Neural crest cell (in vitro differentiated cells): ENCODE measurements at regions not wholly inside any gene's neighbourhood (a gene's known extent, or its start where the extent isn't known, plus 50 kb on each side); places are given as distances from the start of the nearest gene placed in this dataset.

Experiments
- DNase-seq: peaks from one replicate; pipeline ENCODE4 v3.0.0; 2021; ENCODE audit warnings: low read depth, mixed read lengths, low spot score
- H3K27ac Mint-ChIP-seq: one replicate; pipeline ENCODE4 v1.8.0; 2021; ENCODE audit warnings: mild to moderate bottlenecking, mixed read lengths; ENCODE audit not compliant: unreplicated experiment
- H3K27me3 Mint-ChIP-seq: 2 replicates; pipeline ENCODE4 v1.8.0; 2021; ENCODE audit warnings: low read depth, mild to moderate bottlenecking, mixed read lengths
- H3K36me3 Mint-ChIP-seq: 2 replicates; pipeline ENCODE4 v1.8.0; 2021; ENCODE audit warnings: low read depth, mild to moderate bottlenecking, mixed read lengths
- H3K4me1 Mint-ChIP-seq: 2 replicates; pipeline ENCODE4 v1.8.0; 2021; ENCODE audit warnings: mixed read lengths
- H3K4me3 Mint-ChIP-seq: one replicate; pipeline ENCODE4 v1.8.0; 2021; ENCODE audit warnings: mild to moderate bottlenecking, mixed read lengths
- H3K9me3 Mint-ChIP-seq: 2 replicates; pipeline ENCODE4 v1.8.0; 2021; ENCODE audit warnings: mixed read lengths
- CTCF ChIP-seq: fragments of 200-600 bp; sonication (generic); conservative IDR thresholded peaks from 2 replicates; pipeline ENCODE4 v1.5.0; 2021; ENCODE audit warnings: antibody characterized with exemption, mild to moderate bottlenecking

DNA sequence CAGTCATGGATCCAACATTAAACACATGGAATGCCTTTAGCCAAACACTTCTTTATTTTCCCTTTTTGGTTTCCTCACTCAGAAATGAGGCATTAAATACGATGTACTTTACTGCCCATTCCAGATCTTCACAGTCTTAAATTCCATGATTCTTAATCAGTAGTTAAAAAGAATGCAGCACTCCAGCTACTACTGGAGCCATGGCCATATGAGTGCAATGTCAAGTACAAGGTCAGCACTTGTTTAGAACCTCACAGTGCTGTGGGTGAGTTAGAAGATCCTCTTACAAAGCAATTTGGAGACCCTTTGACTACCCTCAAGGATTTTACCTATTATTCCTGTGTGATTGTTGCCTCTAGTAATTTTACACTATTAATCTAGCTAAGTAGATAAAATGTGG, 550.3 kb upstream of the LRRTM1 start:
- no peak overlapping the region for H3K4me3 Mint-ChIP-seq
- no peaks in the 10 kb centered on the region for H3K36me3 Mint-ChIP-seq
- no peaks in the 10 kb centered on the region for H3K27me3 Mint-ChIP-seq
- H3K27ac Mint-ChIP-seq, result no peak overlapping the region
- no peak for DNase-seq
- no peaks in the 10 kb centered on the region for H3K4me1 Mint-ChIP-seq
- no peak for TF ChIP-seq CTCF
- H3K9me3 Mint-ChIP-seq, result no peaks in the 10 kb centered on the region

GRCh38 chr2:80852808-80853139, 548.2 kb upstream of the LRRTM1 start:
- H3K9me3 Mint-ChIP-seq, result no peaks in the 10 kb centered on the region
- H3K27ac Mint-ChIP-seq, result no peak overlapping the region
- no peaks in the 10 kb centered on the region for H3K36me3 Mint-ChIP-seq
- TF ChIP-seq CTCF, result peak; percentile 32
- no peaks in the 10 kb centered on the region for H3K27me3 Mint-ChIP-seq
- no peak for DNase-seq
- no peak overlapping the region for H3K4me3 Mint-ChIP-seq
- H3K4me1 Mint-ChIP-seq, result no peaks in the 10 kb centered on the region

- H3K27me3 Mint-ChIP-seq, result no peaks in the 10 kb centered on the region
These were observed 547.7 kb upstream of the LRRTM1 start for GRCh38 chr2:80852079-80852807.

GRCh38 chr2:80830891-80831290, 526.3 kb upstream of the LRRTM1 start:
- Mint-ChIP-seq H3K36me3 (no peaks in the 10 kb centered on the region), H3K9me3 (no peaks in the 10 kb centered on the region), H3K27ac (no peak overlapping the region), H3K27me3 (peaks cover 3% of the 10 kb centered on the region), H3K4me1 (no peaks in the 10 kb centered on the region), H3K4me3 (no peak overlapping the region)
- DNase-seq, result no peak
- TF ChIP-seq CTCF, result no peak

More at GRCh38 chr2:80852079-80852807, 547.7 kb upstream of the LRRTM1 start:
- DNase-seq, result no peak
- Mint-ChIP-seq H3K36me3 (no peaks in the 10 kb centered on the region), H3K4me1 (no peaks in the 10 kb centered on the region), H3K27ac (no peak overlapping the region), H3K9me3 (no peaks in the 10 kb centered on the region), H3K4me3 (no peak overlapping the region)
- peak; percentile 34 for TF ChIP-seq CTCF

- TF ChIP-seq CTCF, result no peak
- no peaks in the 10 kb centered on the region for H3K4me1 Mint-ChIP-seq
- DNase-seq, result no peak
- no peak overlapping the region for H3K27ac Mint-ChIP-seq
- no peak overlapping the region for H3K4me3 Mint-ChIP-seq
- peaks cover 3% of the 10 kb centered on the region for H3K9me3 Mint-ChIP-seq
- no peaks in the 10 kb centered on the region for H3K36me3 Mint-ChIP-seq
- no peaks in the 10 kb centered on the region for H3K27me3 Mint-ChIP-seq
These were observed 518.4 kb upstream of the LRRTM1 start for GRCh38 chr2:80822999-80823398.
